Endothelial cell of umbilical vein (primary cell): ENCODE measurements at regions not wholly inside any gene's neighbourhood (a gene's known extent, or its start where the extent isn't known, plus 50 kb on each side); places are given as distances from the start of the nearest gene placed in this dataset.

Experiments
- EZH2 ChIP-seq: IDR thresholded peaks from 2 replicates; pipeline ENCODE4 v1.6.1; 2012; ENCODE audit warnings: borderline replicate concordance, low read depth, mild to moderate bottlenecking, moderate library complexity, low read length, inconsistent platforms; ENCODE audit not compliant: severe bottlenecking
- FOS ChIP-seq: IDR thresholded peaks from 2 replicates; pipeline ENCODE4 v1.6.1; 2011; ENCODE audit warnings: mild to moderate bottlenecking, low read length, moderate library complexity, borderline replicate concordance; ENCODE audit not compliant: insufficient read depth
- MAX ChIP-seq: IDR thresholded peaks from 2 replicates; pipeline ENCODE4 v1.6.1; 2011; ENCODE audit not compliant: insufficient read depth, insufficient read length
- POLR2A ChIP-seq: IDR thresholded peaks from 2 replicates; pipeline ENCODE4 v1.6.1; 2012; ENCODE audit warnings: low read depth, mild to moderate bottlenecking, control low read depth, low read length
- TF ChIP-seq, protein P1 (sequence below), 2 donors: IDR thresholded peaks; 1 replicate in 1 of 2; 2 replicates in 1 of 2; pipeline ENCODE4 v1.5.1; 2011; ENCODE audit warnings: low read length in 2 of 2, mild to moderate bottlenecking in 2 of 2, moderate library complexity in 2 of 2, control low read depth in 1 of 2, inconsistent platforms in 1 of 2, low read depth in 1 of 2; ENCODE audit not compliant: insufficient read depth in 1 of 2; ENCODE audit errors: extremely low read depth in 1 of 2

DNA sequence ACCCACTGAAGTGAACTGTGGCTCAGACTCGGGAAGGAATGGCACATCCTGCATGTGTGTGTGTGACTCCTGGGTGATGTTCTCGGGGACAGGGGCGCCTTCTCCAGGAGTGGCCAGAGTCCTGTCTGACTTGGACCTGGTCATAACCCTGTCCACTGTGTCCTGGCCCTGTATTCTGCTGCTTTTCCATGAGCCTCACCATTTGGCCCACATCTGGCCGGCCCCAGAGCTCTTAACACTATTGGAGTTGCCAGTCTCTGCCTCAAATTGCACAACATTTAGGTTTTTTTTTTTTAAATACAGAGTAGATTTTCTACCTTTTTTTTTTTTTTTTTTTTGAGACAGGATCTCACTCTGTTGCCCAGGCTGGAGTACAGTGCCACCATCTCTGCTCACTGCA lies 278.3 kb upstream of the TUT7 start:
- no peak for TF ChIP-seq EZH2
- no peak for TF ChIP-seq FOS
- TF ChIP-seq, protein P1, sequence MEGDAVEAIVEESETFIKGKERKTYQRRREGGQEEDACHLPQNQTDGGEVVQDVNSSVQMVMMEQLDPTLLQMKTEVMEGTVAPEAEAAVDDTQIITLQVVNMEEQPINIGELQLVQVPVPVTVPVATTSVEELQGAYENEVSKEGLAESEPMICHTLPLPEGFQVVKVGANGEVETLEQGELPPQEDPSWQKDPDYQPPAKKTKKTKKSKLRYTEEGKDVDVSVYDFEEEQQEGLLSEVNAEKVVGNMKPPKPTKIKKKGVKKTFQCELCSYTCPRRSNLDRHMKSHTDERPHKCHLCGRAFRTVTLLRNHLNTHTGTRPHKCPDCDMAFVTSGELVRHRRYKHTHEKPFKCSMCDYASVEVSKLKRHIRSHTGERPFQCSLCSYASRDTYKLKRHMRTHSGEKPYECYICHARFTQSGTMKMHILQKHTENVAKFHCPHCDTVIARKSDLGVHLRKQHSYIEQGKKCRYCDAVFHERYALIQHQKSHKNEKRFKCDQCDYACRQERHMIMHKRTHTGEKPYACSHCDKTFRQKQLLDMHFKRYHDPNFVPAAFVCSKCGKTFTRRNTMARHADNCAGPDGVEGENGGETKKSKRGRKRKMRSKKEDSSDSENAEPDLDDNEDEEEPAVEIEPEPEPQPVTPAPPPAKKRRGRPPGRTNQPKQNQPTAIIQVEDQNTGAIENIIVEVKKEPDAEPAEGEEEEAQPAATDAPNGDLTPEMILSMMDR (IDR thresholded peaks at IDR 0.05; ENCODE audit: extremely low read depth in 1 of 2, insufficient read depth in 1 of 2, low read depth in 1 of 2, low read length in 2 of 2): no peak
- TF ChIP-seq MAX: no peak
- no peak for TF ChIP-seq POLR2A
